Panc1 (cell line): ENCODE measurements at regions not wholly inside any gene's neighbourhood (a gene's known extent, or its start where the extent isn't known, plus 50 kb on each side); places are given as distances from the start of the nearest gene placed in this dataset.

Source experiments
- ATAC-seq: fragments of 200-7000 bp; cut with Tn5 transposase; 2 replicates; pipeline ENCODE4 v1.9.1; 2020; ENCODE audit warnings: mild to moderate bottlenecking, moderate library complexity
- BruUV-seq: library from RNA; stranded (reverse); fragments of 400-500 nt; replicated peaks from 2 replicates; lab custom pipeline; 2021; lab: Mats Ljungman, UMichigan
- CTCF ChIA-PET: fragments of 300-600 bp; sonication (Branson Sonifier 250); formaldehyde crosslinking; loops from one replicate; lab custom pipeline; 2022; ENCODE audit warnings: antibody characterized with exemption; lab: Charles Lee
- POLR2A ChIA-PET: fragments of 300-600 bp; sonication (Branson Sonifier 250); formaldehyde crosslinking; loops from one replicate; lab custom pipeline; 2022; ENCODE audit warnings: antibody characterized with exemption; lab: Charles Lee
- DNase-seq: peaks from one replicate; pipeline ENCODE4 v3.0.0-alpha.2; 2010; ENCODE audit warnings: low read depth, low spot score
- H3K27ac ChIP-seq: 2 replicates; pipeline ENCODE4 v1.5.1; 2011; ENCODE audit warnings: mild to moderate bottlenecking, low read length, inconsistent platforms
- H3K27me3 ChIP-seq: fragments of 200-500 bp; sonication (Bioruptor generic); 2 replicates; pipeline ENCODE4 v1.6.0; 2014; ENCODE audit warnings: low read length, inconsistent platforms; ENCODE audit not compliant: control insufficient read depth, insufficient read depth
- H3K36me3 ChIP-seq: fragments of 200-500 bp; sonication (Bioruptor generic); 2 replicates; pipeline ENCODE4 v1.5.1; 2014; ENCODE audit warnings: inconsistent platforms, mild to moderate bottlenecking, low read length, moderate library complexity; ENCODE audit not compliant: control insufficient read depth, insufficient read depth
- H3K4me1 ChIP-seq: 2 replicates; pipeline ENCODE4 v1.5.1; 2011; ENCODE audit warnings: inconsistent platforms, mild to moderate bottlenecking, low read length, moderate library complexity; ENCODE audit not compliant: control insufficient read depth, insufficient read depth
- H3K4me3 ChIP-seq, 2 experiments: 2 replicates each; pipeline ENCODE4 v1.5.1; 2011 to 2012; ENCODE audit warnings: low read depth in 2 of 2, low read length in 2 of 2, mild to moderate bottlenecking in 2 of 2, inconsistent platforms in 1 of 2, moderate library complexity in 1 of 2
- H3K9me3 ChIP-seq: fragments of 200-500 bp; sonication (Bioruptor generic); 2 replicates; pipeline ENCODE4 v1.5.1; 2014; ENCODE audit warnings: low read depth, mild to moderate bottlenecking, inconsistent platforms, low read length, moderate library complexity; ENCODE audit not compliant: control insufficient read depth, insufficient read depth
- CTCF ChIP-seq: fragments of 450-650 bp; IDR thresholded peaks from 2 replicates; pipeline ENCODE4 v1.5.1; 2017; ENCODE audit warnings: mild to moderate bottlenecking
- POLR2AphosphoS5 ChIP-seq: IDR thresholded peaks from 2 replicates; pipeline ENCODE4 v1.6.1; 2012; ENCODE audit warnings: mild to moderate bottlenecking, low read depth, low read length, moderate library complexity
- REST ChIP-seq, 2 experiments: IDR thresholded peaks; 2 replicates each; pipeline ENCODE4 v1.6.1; 2011 to 2012; ENCODE audit warnings: low read depth in 2 of 2, control low read depth in 1 of 2, low read length in 1 of 2, mild to moderate bottlenecking in 1 of 2, moderate library complexity in 1 of 2; ENCODE audit not compliant: insufficient read depth in 1 of 2
- SIN3A ChIP-seq: IDR thresholded peaks from 2 replicates; pipeline ENCODE4 v1.6.1; 2012; ENCODE audit warnings: low read depth, mild to moderate bottlenecking, low read length, moderate library complexity, borderline replicate concordance; ENCODE audit not compliant: insufficient read depth
- TCF7L2 ChIP-seq: IDR thresholded peaks from 2 replicates; pipeline ENCODE4 v1.6.1; 2011; ENCODE audit warnings: mild to moderate bottlenecking, low read depth, low read length, inconsistent platforms
- in situ Hi-C: cut with HindIII; loops from 2 replicates; pipeline ENCODE4 v1.10.0; 2016; ENCODE audit warnings: low sequenced_read_pairs, low pct_unique_long_range_greater_than_20kb
- intact Hi-C: fragments of 100-400 bp; cut with micrococcal nuclease; formaldehyde crosslinking; loops from one replicate; pipeline ENCODE4 v1.10.0; 2022; ENCODE audit not compliant: unreplicated experiment

GRCh38 chr7:112997831-112998230, 88.8 kb downstream of the GPR85 start:
- DNase-seq (no peak), ATAC-seq (no peak)
- Histone ChIP-seq H3K4me1 (no peaks in the 10 kb centered on the region), H3K36me3 (no peaks in the 10 kb centered on the region), H3K4me3 (no peak overlapping the region), H3K27ac (no peak overlapping the region), H3K27me3 (no peaks in the 10 kb centered on the region), H3K9me3 (no peaks in the 10 kb centered on the region)
- no TSS peak for BruUV-seq
- TF ChIP-seq CTCF (no peak), TCF7L2 (no peak), POLR2AphosphoS5 (no peak), REST (IDR thresholded peaks at IDR 0.05; ENCODE audit: insufficient read depth in 1 of 2, low read depth in 2 of 2, low read length in 1 of 2) (no peak), SIN3A (no peak)
- CTCF ChIA-PET = no interaction called here
- POLR2A ChIA-PET = no interaction called here
- intact Hi-C loops = no loop called here
- in situ Hi-C loops = no loop called here

DNA sequence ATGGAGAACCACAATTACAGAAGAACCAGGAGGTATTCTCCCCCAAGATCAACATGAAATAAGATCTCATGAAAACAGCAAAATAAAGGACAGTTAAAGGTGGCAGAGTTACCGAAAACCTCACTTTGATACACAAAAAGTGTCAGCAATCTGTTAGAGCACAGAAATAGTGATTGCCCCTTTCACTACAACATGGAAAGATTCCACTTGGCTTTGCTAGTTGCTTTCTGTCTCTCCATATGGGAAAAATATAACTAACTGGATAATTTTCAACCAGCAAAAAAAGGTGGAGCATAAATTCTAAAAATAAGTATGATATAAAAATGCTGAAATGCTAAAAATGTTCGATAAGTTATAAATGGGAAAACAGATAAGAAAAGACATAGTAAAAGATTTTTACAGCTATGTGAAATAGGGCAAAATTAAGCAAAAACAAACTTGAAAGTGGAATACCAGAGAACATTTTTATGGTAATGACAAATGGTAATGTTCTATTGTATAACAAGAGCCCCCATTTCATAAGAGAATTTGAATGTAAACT, 90.2 kb downstream of the GPR85 start:
- ChIA-PET POLR2A (no interaction called here), CTCF (no interaction called here)
- H3K36me3 ChIP-seq = no peaks in the 10 kb centered on the region
- TF ChIP-seq REST (IDR thresholded peaks at IDR 0.05; ENCODE audit: insufficient read depth in 1 of 2, low read depth in 2 of 2, low read length in 1 of 2) (no peak), CTCF (no peak), SIN3A (no peak), POLR2AphosphoS5 (no peak), TCF7L2 (no peak)
- ATAC-seq (no peak), DNase-seq (no peak)
- H3K4me3 ChIP-seq = no peak overlapping the region
- H3K9me3 ChIP-seq = no peaks in the 10 kb centered on the region
- no peaks in the 10 kb centered on the region for H3K4me1 ChIP-seq
- BruUV-seq = no TSS peak
- in situ Hi-C loops = no loop called here
- no peak overlapping the region for H3K27ac ChIP-seq
- no peaks in the 10 kb centered on the region for H3K27me3 ChIP-seq
- intact Hi-C loops = no loop called here
